Ovary (tissue), 3 donors: ENCODE measurements at regions not wholly inside any gene's neighbourhood (a gene's known extent, or its start where the extent isn't known, plus 50 kb on each side); places are given as distances from the start of the nearest gene placed in this dataset.

Experiments used
- EP300 ChIP-seq: sonication (generic); formaldehyde crosslinking; IDR thresholded peaks from one replicate; pipeline ENCODE4 v1.6.1; 2017; ENCODE audit warnings: antibody characterized with exemption
- POLR2A ChIP-seq: fragments of 450-650 bp; IDR thresholded peaks from one replicate; pipeline ENCODE4 v1.6.1; 2017; ENCODE audit warnings: antibody characterized with exemption, mild to moderate bottlenecking, moderate library complexity
- TF ChIP-seq, protein P1 (sequence below), 3 donors: fragments of 450-650 bp in 2 of 3; fragments of 200-600 bp in 1 of 3; IDR thresholded peaks; one replicate each; pipeline versions ENCODE4 v1.5.1 to v1.8.0; 2016 to 2022; ENCODE audit warnings: antibody characterized with exemption in 3 of 3, mild to moderate bottlenecking in 1 of 3
- donor health status: DM: no; HTN: no; CAD: no.

DNA sequence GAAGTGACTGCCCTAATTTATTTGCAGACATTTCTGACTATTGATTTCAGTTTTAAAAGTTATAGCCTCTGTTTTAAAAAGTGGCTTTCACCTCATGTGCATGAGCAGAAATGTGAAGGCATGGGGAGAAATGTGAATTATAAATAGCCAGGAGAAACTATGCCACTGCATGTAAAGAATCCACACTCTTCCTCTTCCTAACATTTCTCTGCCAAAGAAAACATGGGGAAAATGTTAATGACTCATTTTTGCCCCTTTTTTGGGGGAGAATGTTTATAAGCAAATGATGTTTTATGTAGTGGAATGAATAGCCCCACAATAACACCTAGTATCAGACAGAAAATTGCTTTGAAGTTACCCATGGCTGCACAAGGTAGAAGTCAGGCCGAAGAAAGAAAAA, 249.0 kb upstream of the TANK start:
- TF ChIP-seq EP300 (no peak), POLR2A (no peak)
- TF ChIP-seq, protein P1, sequence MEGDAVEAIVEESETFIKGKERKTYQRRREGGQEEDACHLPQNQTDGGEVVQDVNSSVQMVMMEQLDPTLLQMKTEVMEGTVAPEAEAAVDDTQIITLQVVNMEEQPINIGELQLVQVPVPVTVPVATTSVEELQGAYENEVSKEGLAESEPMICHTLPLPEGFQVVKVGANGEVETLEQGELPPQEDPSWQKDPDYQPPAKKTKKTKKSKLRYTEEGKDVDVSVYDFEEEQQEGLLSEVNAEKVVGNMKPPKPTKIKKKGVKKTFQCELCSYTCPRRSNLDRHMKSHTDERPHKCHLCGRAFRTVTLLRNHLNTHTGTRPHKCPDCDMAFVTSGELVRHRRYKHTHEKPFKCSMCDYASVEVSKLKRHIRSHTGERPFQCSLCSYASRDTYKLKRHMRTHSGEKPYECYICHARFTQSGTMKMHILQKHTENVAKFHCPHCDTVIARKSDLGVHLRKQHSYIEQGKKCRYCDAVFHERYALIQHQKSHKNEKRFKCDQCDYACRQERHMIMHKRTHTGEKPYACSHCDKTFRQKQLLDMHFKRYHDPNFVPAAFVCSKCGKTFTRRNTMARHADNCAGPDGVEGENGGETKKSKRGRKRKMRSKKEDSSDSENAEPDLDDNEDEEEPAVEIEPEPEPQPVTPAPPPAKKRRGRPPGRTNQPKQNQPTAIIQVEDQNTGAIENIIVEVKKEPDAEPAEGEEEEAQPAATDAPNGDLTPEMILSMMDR (IDR thresholded peaks at IDR 0.05) = no peak
